Ovary (tissue), 7 donors: ENCODE measurements at regions not wholly inside any gene's neighbourhood (a gene's known extent, or its start where the extent isn't known, plus 50 kb on each side); places are given as distances from the start of the nearest gene placed in this dataset.
"Not testable (repeated sequence)": the region's sequence is repeated elsewhere in the genome, so short reads cannot be mapped to it uniquely, and the experiment has no call there.

ENCODE experiments used
- DNase-seq, 5 donors: peaks; one replicate each; pipeline ENCODE4 v3.0.0-alpha.2; 2019 to 2020
- H3K27ac ChIP-seq, 2 donors: fragments of 200-600 bp; one replicate each; pipeline versions ENCODE4 v1.5.1 to v1.8.0; 2019 to 2022
- H3K27me3 ChIP-seq: fragments of 200-600 bp; one replicate; pipeline ENCODE4 v1.8.0; 2022
- H3K36me3 ChIP-seq: fragments of 200-600 bp; sonication (generic); one replicate; pipeline ENCODE4 v1.5.1; 2019
- H3K4me1 ChIP-seq: one replicate; pipeline ENCODE4 v1.8.1; 2013; ENCODE audit warnings: mild to moderate bottlenecking, moderate library complexity; ENCODE audit not compliant: insufficient read depth
- H3K4me3 ChIP-seq: fragments of 200-600 bp; sonication (generic); one replicate; pipeline ENCODE4 v1.5.1; 2017
- H3K9me3 ChIP-seq, 2 donors: fragments of 200-600 bp in 1 of 2; sonication (generic) in 1 of 2; one replicate each; pipeline versions ENCODE4 v1.5.1 to v1.8.1; 2013 to 2019; ENCODE audit warnings: mild to moderate bottlenecking in 1 of 2, moderate library complexity in 1 of 2
- CTCF ChIP-seq, 3 donors: fragments of 450-650 bp in 2 of 3; fragments of 200-600 bp in 1 of 3; IDR thresholded peaks; one replicate each; pipeline versions ENCODE4 v1.5.1 to v1.8.0; 2016 to 2022; ENCODE audit warnings: antibody characterized with exemption in 3 of 3, mild to moderate bottlenecking in 1 of 3
- EP300 ChIP-seq: sonication (generic); formaldehyde crosslinking; IDR thresholded peaks from one replicate; pipeline ENCODE4 v1.6.1; 2017; ENCODE audit warnings: antibody characterized with exemption
- POLR2A ChIP-seq: fragments of 450-650 bp; IDR thresholded peaks from one replicate; pipeline ENCODE4 v1.6.1; 2017; ENCODE audit warnings: antibody characterized with exemption, mild to moderate bottlenecking, moderate library complexity
- WGBS, 3 donors: extraction: QIAGEN DNeasy Blood & Tissue Kit in 1 of 3; methylation state at CpG; one replicate each; pipeline versions ENCODE4 v1.1.5 to v1.1.7; 2013 to 2017; 5-methylcytosine and 5-hydroxymethylcytosine counted together
- intact Hi-C, 4 donors: fragments of 100-400 bp; cut with DNase I; formaldehyde crosslinking; loops; one replicate each; pipeline versions ENCODE4 v1.11.0 to v1.15.1; 2022 to 2023
- donor health status: DM: no; HTN: no; CAD: no; lungs with moderate emphysema.
- donor health status: DM: no; HTN: no; CAD: no.
- donor health status: Bipolar disorder and iron deficiency.
- donor health status: DM: no; HTN: no; CAD: no.
- donor health status: DM: yes; HTN: yes; CAD: no.

DNA sequence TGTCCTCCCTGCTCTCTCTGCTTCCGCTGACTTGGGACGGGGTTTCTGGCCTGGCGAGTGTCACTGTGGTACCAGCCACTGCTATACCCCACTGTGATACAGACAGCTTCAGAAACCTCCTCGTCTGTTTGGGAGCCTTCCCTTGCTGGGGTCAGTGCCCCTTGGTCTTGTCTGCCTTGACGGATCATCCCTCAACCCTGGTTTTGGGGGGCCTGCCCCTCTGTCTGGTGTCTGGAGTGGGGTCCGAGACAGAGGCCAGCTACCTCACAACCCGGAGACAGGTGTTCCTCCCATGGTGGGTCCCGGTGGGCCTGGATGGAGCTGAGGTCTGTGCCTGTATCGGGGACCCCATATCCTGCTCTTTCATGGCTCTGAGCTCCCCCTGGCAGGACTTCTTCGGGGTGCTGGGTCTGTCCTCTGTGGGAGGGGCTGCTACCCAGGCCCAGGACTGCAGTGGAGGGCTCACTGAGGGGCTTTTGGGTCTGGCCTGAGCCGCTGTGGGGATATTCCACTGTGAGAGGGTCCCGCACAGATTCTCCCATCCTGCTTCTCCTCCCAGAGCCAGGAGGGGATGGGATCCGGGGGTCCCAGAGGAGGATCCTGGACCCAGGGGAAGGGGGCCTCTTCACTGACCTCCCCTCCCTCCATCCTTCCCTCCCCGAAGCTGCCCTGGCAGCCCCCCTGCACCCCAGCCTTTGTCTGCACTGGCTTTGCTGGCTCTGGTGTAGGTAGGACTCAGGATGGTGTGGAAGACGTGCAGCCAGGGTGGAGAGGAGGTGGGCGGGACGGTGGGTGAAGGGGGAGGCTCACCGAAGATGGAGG lies 365.5 kb downstream of the TMEM121 start:
- peak; percentile 2 to 13 (median 5) for DNase-seq
- TF ChIP-seq POLR2A (no peak), EP300 (no peak), CTCF (IDR thresholded peaks at IDR 0.05) (no peak)
- Histone ChIP-seq H3K27me3 (no peaks in the 10 kb centered on the region), H3K9me3 (no peaks in the 10 kb centered on the region), H3K36me3 (no peaks in the 10 kb centered on the region), H3K4me1 (no peaks in the 10 kb centered on the region), H3K27ac (no peak overlapping the region), H3K4me3 (no peak overlapping the region)
- intact Hi-C loops: no loop called here
- 65 to 76% (median 71%) methylated on average over 18 of the region's 18 CpGs for WGBS, 3 donors

GRCh38 chr14:105892453-105893441 lies 366.4 kb downstream of the TMEM121 start:
- peak in 4 of 5 donors; percentile 1 to 8 (median 3) for DNase-seq

DNA sequence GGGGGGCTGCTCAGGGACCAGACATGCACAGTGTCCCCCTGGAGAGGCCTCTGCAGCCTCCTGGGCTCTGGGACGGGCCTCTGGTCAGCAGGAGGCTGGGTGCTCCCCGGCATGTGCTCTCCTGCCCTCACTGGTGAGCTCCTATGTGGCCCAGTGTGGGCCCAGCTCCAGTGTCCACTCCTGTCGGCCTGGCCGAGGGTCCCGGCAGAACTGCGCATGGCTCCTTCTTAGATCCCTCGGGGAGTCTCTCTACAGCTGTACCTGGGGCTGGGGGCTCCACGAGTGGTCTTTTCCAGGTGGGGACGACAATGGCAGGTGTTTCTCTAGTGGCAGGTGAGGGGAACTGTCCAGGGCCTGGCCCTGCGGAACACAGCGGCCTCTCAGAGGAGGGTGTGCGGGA lies 367.3 kb downstream of the TMEM121 start:
- H3K4me3 ChIP-seq, H3K4me1 ChIP-seq, H3K27ac ChIP-seq, H3K27me3 ChIP-seq, intact Hi-C loops, H3K9me3 ChIP-seq, H3K36me3 ChIP-seq: not testable (repeated sequence)
- WGBS, 3 donors: 80 to 82% (median 81%) methylated on average over 9 to 12 of the region's 12 CpGs
- DNase-seq: peak in 3 of 5 donors; percentile 1 to 2 (median 1)

More at GRCh38 chr14:105892453-105893441, 366.4 kb downstream of the TMEM121 start:
- H3K9me3 ChIP-seq, H3K36me3 ChIP-seq, H3K27me3 ChIP-seq, H3K4me1 ChIP-seq, intact Hi-C loops, H3K4me3 ChIP-seq, H3K27ac ChIP-seq: not testable (repeated sequence)
- 75 to 81% (median 79%) methylated on average over 27 of the region's 27 CpGs for WGBS, 3 donors

DNA sequence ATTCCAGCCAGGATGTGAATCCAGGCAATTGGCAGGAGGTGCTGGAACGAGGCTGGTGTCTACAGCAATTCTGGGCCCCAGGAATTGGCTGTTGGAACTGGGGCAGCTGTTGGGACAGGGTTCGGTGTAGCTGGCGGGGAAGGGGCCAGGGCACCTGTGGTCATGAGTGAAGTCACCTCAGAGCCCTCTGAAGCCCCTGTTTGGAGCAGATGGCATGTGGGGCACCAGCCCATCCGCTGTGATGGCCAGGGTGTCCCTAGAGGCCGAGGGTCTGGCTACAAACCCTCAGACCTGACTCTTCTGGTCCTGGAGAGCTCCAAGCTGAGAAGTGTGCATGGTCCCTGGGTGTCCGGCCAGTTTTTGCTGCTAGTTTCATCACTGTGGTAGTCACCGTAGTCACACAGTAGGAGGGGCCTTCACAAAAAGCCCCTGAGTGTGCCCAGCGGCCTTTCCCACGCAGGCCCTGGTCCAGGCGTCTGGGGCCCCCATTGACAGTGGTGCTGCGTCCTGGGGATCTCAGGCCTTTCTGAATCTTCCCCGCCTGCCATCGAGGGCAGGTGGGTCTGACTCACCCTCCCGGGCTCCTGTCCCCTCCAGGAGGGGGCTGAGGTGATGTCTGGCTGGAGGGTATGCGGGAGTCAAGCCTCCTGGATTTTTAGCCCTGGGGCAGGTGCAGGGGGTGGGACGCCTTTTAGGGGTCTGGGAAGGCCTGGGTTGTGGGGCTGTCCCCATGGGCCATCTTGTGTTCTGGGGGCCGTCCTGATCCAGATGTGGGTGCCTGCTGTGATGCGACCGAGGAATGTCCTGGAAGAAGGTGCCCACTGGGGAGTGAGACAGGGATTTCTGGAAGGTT lies 368.0 kb downstream of the TMEM121 start:
- Histone ChIP-seq H3K36me3 (no peaks in the 10 kb centered on the region), H3K4me3 (no peak overlapping the region), H3K27me3 (no peaks in the 10 kb centered on the region), H3K4me1 (no peaks in the 10 kb centered on the region), H3K27ac (no peak overlapping the region), H3K9me3 (no peaks in the 10 kb centered on the region)
- DNase-seq: peak in 2 of 5 donors; percentile 0 to 4
- intact Hi-C loops: no loop called here
- WGBS, 3 donors: 73 to 88% (median 78%) methylated on average over 19 of the region's 19 CpGs
- TF ChIP-seq EP300 (no peak), POLR2A (no peak), CTCF (IDR thresholded peaks at IDR 0.05) (no peak)
